ENCODE measurements at regions not wholly inside any gene's neighbourhood (a gene's known extent, or its start where the extent isn't known, plus 50 kb on each side); places are given as distances from the start of the nearest gene placed in this dataset.

DNA sequence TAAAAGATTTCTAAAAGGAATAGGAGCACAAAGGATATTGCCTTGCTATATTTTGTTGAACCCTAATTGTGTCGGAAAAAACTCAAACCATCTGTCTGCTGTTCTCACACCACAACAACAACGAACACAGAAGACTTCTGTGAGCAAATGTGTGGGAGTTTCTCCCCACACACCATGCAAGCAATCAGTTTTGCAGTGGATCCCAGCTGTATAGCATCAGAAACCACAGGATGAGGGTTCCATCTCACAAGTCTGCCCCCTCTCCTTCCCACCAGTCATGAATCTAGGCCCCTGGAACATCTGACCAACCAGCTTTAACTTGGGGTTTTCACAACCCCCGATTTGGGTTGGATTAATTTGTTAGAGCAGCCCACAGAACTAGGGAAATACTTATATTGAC is 91.3 kb upstream of the SLC4A7 start (continued):
- TF ChIP-seq, protein P1, sequence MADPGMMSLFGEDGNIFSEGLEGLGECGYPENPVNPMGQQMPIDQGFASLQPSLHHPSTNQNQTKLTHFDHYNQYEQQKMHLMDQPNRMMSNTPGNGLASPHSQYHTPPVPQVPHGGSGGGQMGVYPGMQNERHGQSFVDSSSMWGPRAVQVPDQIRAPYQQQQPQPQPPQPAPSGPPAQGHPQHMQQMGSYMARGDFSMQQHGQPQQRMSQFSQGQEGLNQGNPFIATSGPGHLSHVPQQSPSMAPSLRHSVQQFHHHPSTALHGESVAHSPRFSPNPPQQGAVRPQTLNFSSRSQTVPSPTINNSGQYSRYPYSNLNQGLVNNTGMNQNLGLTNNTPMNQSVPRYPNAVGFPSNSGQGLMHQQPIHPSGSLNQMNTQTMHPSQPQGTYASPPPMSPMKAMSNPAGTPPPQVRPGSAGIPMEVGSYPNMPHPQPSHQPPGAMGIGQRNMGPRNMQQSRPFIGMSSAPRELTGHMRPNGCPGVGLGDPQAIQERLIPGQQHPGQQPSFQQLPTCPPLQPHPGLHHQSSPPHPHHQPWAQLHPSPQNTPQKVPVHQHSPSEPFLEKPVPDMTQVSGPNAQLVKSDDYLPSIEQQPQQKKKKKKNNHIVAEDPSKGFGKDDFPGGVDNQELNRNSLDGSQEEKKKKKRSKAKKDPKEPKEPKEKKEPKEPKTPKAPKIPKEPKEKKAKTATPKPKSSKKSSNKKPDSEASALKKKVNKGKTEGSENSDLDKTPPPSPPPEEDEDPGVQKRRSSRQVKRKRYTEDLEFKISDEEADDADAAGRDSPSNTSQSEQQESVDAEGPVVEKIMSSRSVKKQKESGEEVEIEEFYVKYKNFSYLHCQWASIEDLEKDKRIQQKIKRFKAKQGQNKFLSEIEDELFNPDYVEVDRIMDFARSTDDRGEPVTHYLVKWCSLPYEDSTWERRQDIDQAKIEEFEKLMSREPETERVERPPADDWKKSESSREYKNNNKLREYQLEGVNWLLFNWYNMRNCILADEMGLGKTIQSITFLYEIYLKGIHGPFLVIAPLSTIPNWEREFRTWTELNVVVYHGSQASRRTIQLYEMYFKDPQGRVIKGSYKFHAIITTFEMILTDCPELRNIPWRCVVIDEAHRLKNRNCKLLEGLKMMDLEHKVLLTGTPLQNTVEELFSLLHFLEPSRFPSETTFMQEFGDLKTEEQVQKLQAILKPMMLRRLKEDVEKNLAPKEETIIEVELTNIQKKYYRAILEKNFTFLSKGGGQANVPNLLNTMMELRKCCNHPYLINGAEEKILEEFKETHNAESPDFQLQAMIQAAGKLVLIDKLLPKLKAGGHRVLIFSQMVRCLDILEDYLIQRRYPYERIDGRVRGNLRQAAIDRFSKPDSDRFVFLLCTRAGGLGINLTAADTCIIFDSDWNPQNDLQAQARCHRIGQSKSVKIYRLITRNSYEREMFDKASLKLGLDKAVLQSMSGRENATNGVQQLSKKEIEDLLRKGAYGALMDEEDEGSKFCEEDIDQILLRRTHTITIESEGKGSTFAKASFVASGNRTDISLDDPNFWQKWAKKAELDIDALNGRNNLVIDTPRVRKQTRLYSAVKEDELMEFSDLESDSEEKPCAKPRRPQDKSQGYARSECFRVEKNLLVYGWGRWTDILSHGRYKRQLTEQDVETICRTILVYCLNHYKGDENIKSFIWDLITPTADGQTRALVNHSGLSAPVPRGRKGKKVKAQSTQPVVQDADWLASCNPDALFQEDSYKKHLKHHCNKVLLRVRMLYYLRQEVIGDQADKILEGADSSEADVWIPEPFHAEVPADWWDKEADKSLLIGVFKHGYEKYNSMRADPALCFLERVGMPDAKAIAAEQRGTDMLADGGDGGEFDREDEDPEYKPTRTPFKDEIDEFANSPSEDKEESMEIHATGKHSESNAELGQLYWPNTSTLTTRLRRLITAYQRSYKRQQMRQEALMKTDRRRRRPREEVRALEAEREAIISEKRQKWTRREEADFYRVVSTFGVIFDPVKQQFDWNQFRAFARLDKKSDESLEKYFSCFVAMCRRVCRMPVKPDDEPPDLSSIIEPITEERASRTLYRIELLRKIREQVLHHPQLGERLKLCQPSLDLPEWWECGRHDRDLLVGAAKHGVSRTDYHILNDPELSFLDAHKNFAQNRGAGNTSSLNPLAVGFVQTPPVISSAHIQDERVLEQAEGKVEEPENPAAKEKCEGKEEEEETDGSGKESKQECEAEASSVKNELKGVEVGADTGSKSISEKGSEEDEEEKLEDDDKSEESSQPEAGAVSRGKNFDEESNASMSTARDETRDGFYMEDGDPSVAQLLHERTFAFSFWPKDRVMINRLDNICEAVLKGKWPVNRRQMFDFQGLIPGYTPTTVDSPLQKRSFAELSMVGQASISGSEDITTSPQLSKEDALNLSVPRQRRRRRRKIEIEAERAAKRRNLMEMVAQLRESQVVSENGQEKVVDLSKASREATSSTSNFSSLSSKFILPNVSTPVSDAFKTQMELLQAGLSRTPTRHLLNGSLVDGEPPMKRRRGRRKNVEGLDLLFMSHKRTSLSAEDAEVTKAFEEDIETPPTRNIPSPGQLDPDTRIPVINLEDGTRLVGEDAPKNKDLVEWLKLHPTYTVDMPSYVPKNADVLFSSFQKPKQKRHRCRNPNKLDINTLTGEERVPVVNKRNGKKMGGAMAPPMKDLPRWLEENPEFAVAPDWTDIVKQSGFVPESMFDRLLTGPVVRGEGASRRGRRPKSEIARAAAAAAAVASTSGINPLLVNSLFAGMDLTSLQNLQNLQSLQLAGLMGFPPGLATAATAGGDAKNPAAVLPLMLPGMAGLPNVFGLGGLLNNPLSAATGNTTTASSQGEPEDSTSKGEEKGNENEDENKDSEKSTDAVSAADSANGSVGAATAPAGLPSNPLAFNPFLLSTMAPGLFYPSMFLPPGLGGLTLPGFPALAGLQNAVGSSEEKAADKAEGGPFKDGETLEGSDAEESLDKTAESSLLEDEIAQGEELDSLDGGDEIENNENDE (IDR thresholded peaks at IDR 0.05; ENCODE audit: insufficient replicate concordance, low read length), result no peak
- no peak for TF ChIP-seq GABPA (IDR thresholded peaks at IDR 0.05; ENCODE audit: borderline replicate concordance, insufficient read depth, low read length)
- no peak for TF ChIP-seq CBX8 (IDR thresholded peaks at IDR 0.05; ENCODE audit: borderline replicate concordance, low read depth, low read length)
- no peak for TF ChIP-seq GTF2F1 (IDR thresholded peaks at IDR 0.05; ENCODE audit: borderline replicate concordance, low read depth, low read length)
- no peak for TF ChIP-seq CBX5 (IDR thresholded peaks at IDR 0.05; ENCODE audit: low read depth, low read length)
- TF ChIP-seq NRF1 (IDR thresholded peaks at IDR 0.05; ENCODE audit: low read depth, low read length), result no peak

Measured in H1 (cell line).